ENCODE measurements at regions not wholly inside any gene's neighbourhood (a gene's known extent, or its start where the extent isn't known, plus 50 kb on each side); places are given as distances from the start of the nearest gene placed in this dataset.

- Histone ChIP-seq H3K79me2 (ENCODE audit: control insufficient read depth, insufficient read depth, low read length) (no peaks in the 10 kb centered on the region), H3K9me1 (ENCODE audit: control insufficient read depth, insufficient read depth, low read length) (no peaks in the 10 kb centered on the region), H3K4me2 (ENCODE audit: insufficient read depth, low read length) (no peak overlapping the region), H2AFZ (ENCODE audit: low read depth, low read length) (no peak overlapping the region), H3K9me3 (replicated peaks; ENCODE audit: control insufficient read depth, insufficient read depth, low read depth, low read length) (no peaks in the 10 kb centered on the region), H3K27ac (ENCODE audit: extremely low read depth, low read depth, low read length) (no peak overlapping the region), H3K27me3 (ENCODE audit: control insufficient read depth in 2 of 2, insufficient read depth in 2 of 2, low read length in 2 of 2) (no peaks in the 10 kb centered on the region), H4K20me1 (replicated peaks; ENCODE audit: control insufficient read depth, insufficient read depth, low read length) (no peaks in the 10 kb centered on the region), H3K4me3 (no peak overlapping the region), H3K4me1 (replicated peaks in 1 of 2; ENCODE audit: control insufficient read depth in 2 of 2, insufficient read depth in 2 of 2, low read length in 2 of 2) (no peaks in the 10 kb centered on the region), H3K9ac (ENCODE audit: insufficient read depth in 1 of 2, low read depth in 2 of 2, low read length in 2 of 2) (no peak overlapping the region), H3K36me3 (ENCODE audit: control insufficient read depth, insufficient read depth, low read length) (no peaks in the 10 kb centered on the region)
- BruUV-seq (replicated peaks): no TSS peak
- TF ChIP-seq CHD4 (IDR thresholded peaks at IDR 0.05; ENCODE audit: insufficient read depth, insufficient replicate concordance, low read depth, low read length, poor library complexity, severe bottlenecking) (no peak), MAFG (tag; conservative IDR thresholded peaks at IDR 0.05) (no peak), PREB (CRISPR knock-in tag; IDR thresholded peaks at IDR 0.05) (no peak), PHF8 (IDR thresholded peaks at IDR 0.05; ENCODE audit: borderline replicate concordance, low read length) (no peak), SMARCE1 (IDR thresholded peaks at IDR 0.05) (no peak), ARNT (IDR thresholded peaks at IDR 0.05) (no peak), DMBX1 (CRISPR knock-in tag; IDR thresholded peaks at IDR 0.05; ENCODE audit: borderline replicate concordance) (no peak), SETDB1 (IDR thresholded peaks at IDR 0.05; ENCODE audit: low read length) (no peak), ZFPM2 (CRISPR knock-in tag; IDR thresholded peaks at IDR 0.05) (no peak), KLF13 (tag; IDR thresholded peaks at IDR 0.05; ENCODE audit: borderline replicate concordance, low read depth) (no peak), ZNF668 (CRISPR knock-in tag; IDR thresholded peaks at IDR 0.05) (no peak), SIN3B (IDR thresholded peaks at IDR 0.05; ENCODE audit: low read depth) (no peak), MEIS2 (IDR thresholded peaks at IDR 0.05; ENCODE audit: partially characterized antibody) (no peak)
- TF ChIP-seq, protein P1, sequence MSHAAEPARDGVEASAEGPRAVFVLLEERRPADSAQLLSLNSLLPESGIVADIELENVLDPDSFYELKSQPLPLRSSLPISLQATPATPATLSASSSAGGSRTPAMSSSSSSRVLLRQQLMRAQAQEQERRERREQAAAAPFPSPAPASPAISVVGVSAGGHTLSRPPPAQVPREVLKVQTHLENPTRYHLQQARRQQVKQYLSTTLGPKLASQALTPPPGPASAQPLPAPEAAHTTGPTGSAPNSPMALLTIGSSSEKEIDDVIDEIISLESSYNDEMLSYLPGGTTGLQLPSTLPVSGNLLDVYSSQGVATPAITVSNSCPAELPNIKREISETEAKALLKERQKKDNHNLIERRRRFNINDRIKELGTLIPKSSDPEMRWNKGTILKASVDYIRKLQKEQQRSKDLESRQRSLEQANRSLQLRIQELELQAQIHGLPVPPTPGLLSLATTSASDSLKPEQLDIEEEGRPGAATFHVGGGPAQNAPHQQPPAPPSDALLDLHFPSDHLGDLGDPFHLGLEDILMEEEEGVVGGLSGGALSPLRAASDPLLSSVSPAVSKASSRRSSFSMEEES (CRISPR knock-in tag; IDR thresholded peaks at IDR 0.05): no peak
- ATAC-seq (no peak), FAIRE-seq (no peak), DNase-seq (ENCODE audit: extremely low read depth in 1 of 4, low spot score in 3 of 4) (no peak)
- CTCF ChIA-PET (ENCODE audit: low intra/inter-chr PET ratio): no interaction called here
- WGBS (ENCODE audit: insufficient coverage, low coverage, missing lambda C conversion rate): 4% methylated on average over 6 of the region's 6 CpGs
- intact Hi-C loops (cut with micrococcal nuclease) (no loop called here), in situ Hi-C loops (cut with MboI) (no loop called here)
- POLR2A ChIA-PET: interaction anchor here (0.7 kb wide), 1 partner anchor 455 kb away, joined by 3 read pairs; no protein-coding TSS in a partner anchor
These were observed 329.2 kb upstream of the HAND2 start for GRCh38 chr4:173859091-173859713.

All from K562 (cell line).